ENCODE measurements at regions not wholly inside any gene's neighbourhood (a gene's known extent, or its start where the extent isn't known, plus 50 kb on each side); places are given as distances from the start of the nearest gene placed in this dataset.

GRCh38 chr4:187921946-187922623 is 73.5 kb upstream of the ZFP42 start:
- DNase-seq (ENCODE audit: low read depth): no peak
- in situ Hi-C loops (cut with HindIII; ENCODE audit: low pct_unique_long_range_greater_than_20kb, low sequenced_read_pairs): no loop called here

- DNase-seq (ENCODE audit: low read depth): no peak
- in situ Hi-C loops (cut with HindIII; ENCODE audit: low pct_unique_long_range_greater_than_20kb, low sequenced_read_pairs): no loop called here
Measured at GRCh38 chr4:187929024-187929423, 66.5 kb upstream of the ZFP42 start.

GRCh38 chr4:187934766-187935165 is 60.8 kb upstream of the ZFP42 start:
- no peak for DNase-seq (ENCODE audit: low read depth)
- in situ Hi-C loops (cut with HindIII; ENCODE audit: low pct_unique_long_range_greater_than_20kb, low sequenced_read_pairs): no loop called here

- DNase-seq (ENCODE audit: low read depth): no peak
- in situ Hi-C loops (cut with HindIII; ENCODE audit: low pct_unique_long_range_greater_than_20kb, low sequenced_read_pairs): no loop called here
Measured at GRCh38 chr4:187937557-187937956, 58.0 kb upstream of the ZFP42 start.

GRCh38 chr4:187940299-187940698 is 55.3 kb upstream of the ZFP42 start:
- in situ Hi-C loops (cut with HindIII; ENCODE audit: low pct_unique_long_range_greater_than_20kb, low sequenced_read_pairs): no loop called here
- no peak for DNase-seq (ENCODE audit: low read depth)

- no peak for DNase-seq (ENCODE audit: low read depth)
- in situ Hi-C loops (cut with HindIII; ENCODE audit: low pct_unique_long_range_greater_than_20kb, low sequenced_read_pairs): no loop called here
Measured at GRCh38 chr4:187942968-187943367, 52.6 kb upstream of the ZFP42 start.

GRCh38 chr4:187944179-187944578 is 51.4 kb upstream of the ZFP42 start:
- in situ Hi-C loops (cut with HindIII; ENCODE audit: low pct_unique_long_range_greater_than_20kb, low sequenced_read_pairs): no loop called here
- no peak for DNase-seq (ENCODE audit: low read depth)

Measured in Caki2 (cell line).